Left renal cortex interstitium (tissue), 4 donors: ENCODE measurements at regions not wholly inside any gene's neighbourhood (a gene's known extent, or its start where the extent isn't known, plus 50 kb on each side); places are given as distances from the start of the nearest gene placed in this dataset.
"Not testable (repeated sequence)": the region's sequence is repeated elsewhere in the genome, so short reads cannot be mapped to it uniquely, and the experiment has no call there.

Experiments used
- DNase-seq, 4 donors: peaks; one replicate each; pipeline ENCODE4 v3.0.0-alpha.2; 2013; ENCODE audit warnings: low read depth in 4 of 4, low spot score in 2 of 4, missing footprints in 1 of 4

GRCh38 chr9:129418451-129418850 is 202.4 kb downstream of the C9orf50 start:
- DNase-seq, result no peak

- DNase-seq, result no peak
Measured at GRCh38 chr9:129416821-129417539, 203.9 kb downstream of the C9orf50 start.

GRCh38 chr9:129415942-129416651 is 204.8 kb downstream of the C9orf50 start:
- no peak for DNase-seq

GRCh38 chr9:129414993-129415941 is 205.6 kb downstream of the C9orf50 start:
- DNase-seq, result no peak

- no peak for DNase-seq
Measured at GRCh38 chr9:129414377-129414992, 206.4 kb downstream of the C9orf50 start.

GRCh38 chr9:129413537-129414376 is 207.1 kb downstream of the C9orf50 start:
- DNase-seq, result peak in 3 of 4 donors; percentile 91 to 94 (median 92)

- no peak for DNase-seq
Measured at GRCh38 chr9:129412814-129413536, 207.9 kb downstream of the C9orf50 start.

GRCh38 chr9:129412176-129412813 is 208.6 kb downstream of the C9orf50 start:
- DNase-seq, result not testable (repeated sequence)

- DNase-seq, result no peak
Measured at GRCh38 chr9:129411501-129412175, 209.3 kb downstream of the C9orf50 start.

- DNase-seq, result no peak
Measured at GRCh38 chr9:129410226-129410625, 210.7 kb downstream of the C9orf50 start.

- no peak for DNase-seq
Measured at GRCh38 chr9:129408535-129409215, 212.2 kb downstream of the C9orf50 start.

- no peak for DNase-seq
Measured at GRCh38 chr9:129407905-129408452, 212.9 kb downstream of the C9orf50 start.

GRCh38 chr9:129406278-129407225 is 214.3 kb downstream of the C9orf50 start:
- no peak for DNase-seq

- DNase-seq, result no peak
Measured at GRCh38 chr9:129405827-129406213, 215.1 kb downstream of the C9orf50 start.

- no peak for DNase-seq
Measured at GRCh38 chr9:129405089-129405826, 215.6 kb downstream of the C9orf50 start.
